Panc1 (cell line): ENCODE measurements at regions not wholly inside any gene's neighbourhood (a gene's known extent, or its start where the extent isn't known, plus 50 kb on each side); places are given as distances from the start of the nearest gene placed in this dataset.

Source experiments
- ATAC-seq: fragments of 200-7000 bp; cut with Tn5 transposase; 2 replicates; pipeline ENCODE4 v1.9.1; 2020; ENCODE audit warnings: mild to moderate bottlenecking, moderate library complexity
- BruUV-seq: library from RNA; stranded (reverse); fragments of 400-500 nt; replicated peaks from 2 replicates; lab custom pipeline; 2021; lab: Mats Ljungman, UMichigan
- CTCF ChIA-PET: fragments of 300-600 bp; sonication (Branson Sonifier 250); formaldehyde crosslinking; loops from one replicate; lab custom pipeline; 2022; ENCODE audit warnings: antibody characterized with exemption; lab: Charles Lee
- POLR2A ChIA-PET: fragments of 300-600 bp; sonication (Branson Sonifier 250); formaldehyde crosslinking; loops from one replicate; lab custom pipeline; 2022; ENCODE audit warnings: antibody characterized with exemption; lab: Charles Lee
- DNase-seq: peaks from one replicate; pipeline ENCODE4 v3.0.0-alpha.2; 2010; ENCODE audit warnings: low read depth, low spot score
- H3K27ac ChIP-seq: 2 replicates; pipeline ENCODE4 v1.5.1; 2011; ENCODE audit warnings: mild to moderate bottlenecking, low read length, inconsistent platforms
- H3K27me3 ChIP-seq: fragments of 200-500 bp; sonication (Bioruptor generic); 2 replicates; pipeline ENCODE4 v1.6.0; 2014; ENCODE audit warnings: low read length, inconsistent platforms; ENCODE audit not compliant: control insufficient read depth, insufficient read depth
- H3K36me3 ChIP-seq: fragments of 200-500 bp; sonication (Bioruptor generic); 2 replicates; pipeline ENCODE4 v1.5.1; 2014; ENCODE audit warnings: inconsistent platforms, mild to moderate bottlenecking, low read length, moderate library complexity; ENCODE audit not compliant: control insufficient read depth, insufficient read depth
- H3K4me1 ChIP-seq: 2 replicates; pipeline ENCODE4 v1.5.1; 2011; ENCODE audit warnings: inconsistent platforms, mild to moderate bottlenecking, low read length, moderate library complexity; ENCODE audit not compliant: control insufficient read depth, insufficient read depth
- H3K4me3 ChIP-seq, 2 experiments: 2 replicates each; pipeline ENCODE4 v1.5.1; 2011 to 2012; ENCODE audit warnings: low read depth in 2 of 2, low read length in 2 of 2, mild to moderate bottlenecking in 2 of 2, inconsistent platforms in 1 of 2, moderate library complexity in 1 of 2
- H3K9me3 ChIP-seq: fragments of 200-500 bp; sonication (Bioruptor generic); 2 replicates; pipeline ENCODE4 v1.5.1; 2014; ENCODE audit warnings: low read depth, mild to moderate bottlenecking, inconsistent platforms, low read length, moderate library complexity; ENCODE audit not compliant: control insufficient read depth, insufficient read depth
- CTCF ChIP-seq: fragments of 450-650 bp; IDR thresholded peaks from 2 replicates; pipeline ENCODE4 v1.5.1; 2017; ENCODE audit warnings: mild to moderate bottlenecking
- POLR2AphosphoS5 ChIP-seq: IDR thresholded peaks from 2 replicates; pipeline ENCODE4 v1.6.1; 2012; ENCODE audit warnings: mild to moderate bottlenecking, low read depth, low read length, moderate library complexity
- SIN3A ChIP-seq: IDR thresholded peaks from 2 replicates; pipeline ENCODE4 v1.6.1; 2012; ENCODE audit warnings: low read depth, mild to moderate bottlenecking, low read length, moderate library complexity, borderline replicate concordance; ENCODE audit not compliant: insufficient read depth
- TCF7L2 ChIP-seq: IDR thresholded peaks from 2 replicates; pipeline ENCODE4 v1.6.1; 2011; ENCODE audit warnings: mild to moderate bottlenecking, low read depth, low read length, inconsistent platforms
- in situ Hi-C: cut with HindIII; loops from 2 replicates; pipeline ENCODE4 v1.10.0; 2016; ENCODE audit warnings: low sequenced_read_pairs, low pct_unique_long_range_greater_than_20kb
- intact Hi-C: fragments of 100-400 bp; cut with micrococcal nuclease; formaldehyde crosslinking; loops from one replicate; pipeline ENCODE4 v1.10.0; 2022; ENCODE audit not compliant: unreplicated experiment
- TF ChIP-seq, protein P1 (sequence below), 2 experiments: IDR thresholded peaks; 2 replicates each; pipeline ENCODE4 v1.6.1; 2011 to 2012; ENCODE audit warnings: low read depth in 2 of 2, control low read depth in 1 of 2, low read length in 1 of 2, mild to moderate bottlenecking in 1 of 2, moderate library complexity in 1 of 2; ENCODE audit not compliant: insufficient read depth in 1 of 2

DNA sequence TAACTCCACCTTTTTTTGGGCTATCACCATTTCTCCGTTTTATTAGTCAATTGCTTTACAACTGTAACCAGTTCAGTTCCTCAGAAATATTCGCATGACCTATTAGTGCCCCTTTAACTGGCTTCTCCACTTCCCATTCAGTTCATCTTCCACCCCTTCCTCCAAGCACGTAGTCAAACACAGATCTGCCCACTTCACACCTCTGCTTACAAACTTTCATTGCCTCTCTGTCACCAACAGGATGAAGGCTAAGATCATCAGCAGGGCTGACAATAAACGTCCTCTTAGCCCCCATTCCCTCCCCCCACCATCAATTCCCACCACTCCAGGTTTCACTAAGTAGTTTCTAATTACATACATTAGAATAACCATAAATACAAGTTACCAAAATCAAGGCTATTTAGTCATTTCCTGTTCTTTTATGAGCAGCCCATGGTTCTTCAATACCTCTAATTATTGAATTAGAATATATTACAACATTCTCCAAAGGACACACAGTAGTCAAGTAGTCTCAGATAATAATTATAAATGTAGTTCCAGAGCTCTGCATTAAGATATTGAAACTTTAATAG, 95.7 kb downstream of the SPRY2 start:
- in situ Hi-C loops (no loop called here), intact Hi-C loops (no loop called here)
- DNase-seq (no peak), ATAC-seq (no peak)
- Histone ChIP-seq H3K27me3 (no peaks in the 10 kb centered on the region), H3K27ac (no peak overlapping the region), H3K9me3 (no peaks in the 10 kb centered on the region), H3K4me3 (no peak overlapping the region), H3K4me1 (no peaks in the 10 kb centered on the region), H3K36me3 (no peaks in the 10 kb centered on the region)
- BruUV-seq: no TSS peak
- POLR2A ChIA-PET: no interaction called here
- CTCF ChIA-PET: no interaction called here
- TF ChIP-seq TCF7L2 (no peak), SIN3A (no peak), CTCF (no peak), POLR2AphosphoS5 (no peak)
- TF ChIP-seq, protein P1, sequence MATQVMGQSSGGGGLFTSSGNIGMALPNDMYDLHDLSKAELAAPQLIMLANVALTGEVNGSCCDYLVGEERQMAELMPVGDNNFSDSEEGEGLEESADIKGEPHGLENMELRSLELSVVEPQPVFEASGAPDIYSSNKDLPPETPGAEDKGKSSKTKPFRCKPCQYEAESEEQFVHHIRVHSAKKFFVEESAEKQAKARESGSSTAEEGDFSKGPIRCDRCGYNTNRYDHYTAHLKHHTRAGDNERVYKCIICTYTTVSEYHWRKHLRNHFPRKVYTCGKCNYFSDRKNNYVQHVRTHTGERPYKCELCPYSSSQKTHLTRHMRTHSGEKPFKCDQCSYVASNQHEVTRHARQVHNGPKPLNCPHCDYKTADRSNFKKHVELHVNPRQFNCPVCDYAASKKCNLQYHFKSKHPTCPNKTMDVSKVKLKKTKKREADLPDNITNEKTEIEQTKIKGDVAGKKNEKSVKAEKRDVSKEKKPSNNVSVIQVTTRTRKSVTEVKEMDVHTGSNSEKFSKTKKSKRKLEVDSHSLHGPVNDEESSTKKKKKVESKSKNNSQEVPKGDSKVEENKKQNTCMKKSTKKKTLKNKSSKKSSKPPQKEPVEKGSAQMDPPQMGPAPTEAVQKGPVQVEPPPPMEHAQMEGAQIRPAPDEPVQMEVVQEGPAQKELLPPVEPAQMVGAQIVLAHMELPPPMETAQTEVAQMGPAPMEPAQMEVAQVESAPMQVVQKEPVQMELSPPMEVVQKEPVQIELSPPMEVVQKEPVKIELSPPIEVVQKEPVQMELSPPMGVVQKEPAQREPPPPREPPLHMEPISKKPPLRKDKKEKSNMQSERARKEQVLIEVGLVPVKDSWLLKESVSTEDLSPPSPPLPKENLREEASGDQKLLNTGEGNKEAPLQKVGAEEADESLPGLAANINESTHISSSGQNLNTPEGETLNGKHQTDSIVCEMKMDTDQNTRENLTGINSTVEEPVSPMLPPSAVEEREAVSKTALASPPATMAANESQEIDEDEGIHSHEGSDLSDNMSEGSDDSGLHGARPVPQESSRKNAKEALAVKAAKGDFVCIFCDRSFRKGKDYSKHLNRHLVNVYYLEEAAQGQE (IDR thresholded peaks at IDR 0.05; ENCODE audit: insufficient read depth in 1 of 2, low read depth in 2 of 2, low read length in 1 of 2): no peak

DNA sequence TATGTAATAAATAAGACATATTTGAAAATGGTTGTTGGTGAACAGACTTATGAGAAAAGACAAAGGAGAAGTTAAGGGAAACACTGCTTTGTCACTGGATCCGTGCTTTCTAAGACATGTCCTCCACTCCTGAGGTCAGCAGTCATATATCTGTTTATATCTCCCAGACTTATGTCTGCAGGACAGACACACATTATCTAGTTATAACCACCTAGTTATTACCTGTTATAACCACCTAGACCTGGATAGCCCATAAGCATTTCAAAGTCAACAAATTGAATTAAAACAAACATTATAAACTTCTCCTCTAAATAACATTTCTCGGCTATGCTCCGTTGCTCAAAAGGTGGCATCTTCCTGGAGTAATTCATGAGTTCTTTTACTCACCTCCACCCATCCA, 96.4 kb downstream of the SPRY2 start:
- DNase-seq (no peak), ATAC-seq (no peak)
- Histone ChIP-seq H3K27me3 (no peaks in the 10 kb centered on the region), H3K4me3 (no peak overlapping the region), H3K27ac (no peak overlapping the region), H3K4me1 (no peaks in the 10 kb centered on the region), H3K9me3 (no peaks in the 10 kb centered on the region), H3K36me3 (no peaks in the 10 kb centered on the region)
- in situ Hi-C loops (no loop called here), intact Hi-C loops (no loop called here)
- CTCF ChIA-PET: no interaction called here
- TF ChIP-seq SIN3A: no peak
- no peak for TF ChIP-seq POLR2AphosphoS5
- TF ChIP-seq CTCF: no peak
- no peak for TF ChIP-seq TCF7L2
- TF ChIP-seq, protein P1 (IDR thresholded peaks at IDR 0.05; ENCODE audit: insufficient read depth in 1 of 2, low read depth in 2 of 2, low read length in 1 of 2): no peak
- no TSS peak for BruUV-seq
- POLR2A ChIA-PET: no interaction called here
